ENCODE measurements at regions not wholly inside any gene's neighbourhood (a gene's known extent, or its start where the extent isn't known, plus 50 kb on each side); places are given as distances from the start of the nearest gene placed in this dataset.
"Not testable (repeated sequence)": the region's sequence is repeated elsewhere in the genome, so short reads cannot be mapped to it uniquely, and the experiment has no call there.

GRCh38 chr20:48461735-48462119 lies 366.1 kb downstream of the PREX1 start:
- no peak for DNase-seq

GRCh38 chr20:48461091-48461734 lies 366.6 kb downstream of the PREX1 start:
- DNase-seq, result no peak

GRCh38 chr20:48460681-48461080 lies 367.1 kb downstream of the PREX1 start:
- DNase-seq, result no peak

- no peak for DNase-seq
These were observed 367.9 kb downstream of the PREX1 start for GRCh38 chr20:48459722-48460395.

GRCh38 chr20:48458601-48459385 lies 369.0 kb downstream of the PREX1 start:
- no peak for DNase-seq

- no peak for DNase-seq
These were observed 369.8 kb downstream of the PREX1 start for GRCh38 chr20:48458003-48458377.

GRCh38 chr20:48457193-48458002 lies 370.4 kb downstream of the PREX1 start:
- no peak for DNase-seq

GRCh38 chr20:48456366-48457192 lies 371.2 kb downstream of the PREX1 start:
- no peak for DNase-seq

GRCh38 chr20:48455651-48456365 lies 372.0 kb downstream of the PREX1 start:
- DNase-seq, result no peak

- no peak for DNase-seq
These were observed 372.9 kb downstream of the PREX1 start for GRCh38 chr20:48454671-48455490.

- DNase-seq, result no peak
These were observed 374.2 kb downstream of the PREX1 start for GRCh38 chr20:48453477-48454093.

GRCh38 chr20:48451401-48451800 lies 376.4 kb downstream of the PREX1 start:
- DNase-seq, result no peak

GRCh38 chr20:48448666-48449600 lies 378.9 kb downstream of the PREX1 start:
- no peak for DNase-seq

- DNase-seq, result no peak
These were observed 380.3 kb downstream of the PREX1 start for GRCh38 chr20:48447456-48447855.

- no peak for DNase-seq
These were observed 382.0 kb downstream of the PREX1 start for GRCh38 chr20:48445827-48446226.

GRCh38 chr20:48444249-48444648 lies 383.6 kb downstream of the PREX1 start:
- DNase-seq, result no peak

GRCh38 chr20:48440916-48441315 lies 386.9 kb downstream of the PREX1 start:
- DNase-seq, result no peak

- DNase-seq, result not testable (repeated sequence)
These were observed 387.5 kb downstream of the PREX1 start for GRCh38 chr20:48440261-48440660.

GRCh38 chr20:48437146-48437545 lies 390.7 kb downstream of the PREX1 start:
- no peak for DNase-seq

Data from femur (tissue), 1 donor.